ENCODE measurements at regions not wholly inside any gene's neighbourhood (a gene's known extent, or its start where the extent isn't known, plus 50 kb on each side); places are given as distances from the start of the nearest gene placed in this dataset.

DNA sequence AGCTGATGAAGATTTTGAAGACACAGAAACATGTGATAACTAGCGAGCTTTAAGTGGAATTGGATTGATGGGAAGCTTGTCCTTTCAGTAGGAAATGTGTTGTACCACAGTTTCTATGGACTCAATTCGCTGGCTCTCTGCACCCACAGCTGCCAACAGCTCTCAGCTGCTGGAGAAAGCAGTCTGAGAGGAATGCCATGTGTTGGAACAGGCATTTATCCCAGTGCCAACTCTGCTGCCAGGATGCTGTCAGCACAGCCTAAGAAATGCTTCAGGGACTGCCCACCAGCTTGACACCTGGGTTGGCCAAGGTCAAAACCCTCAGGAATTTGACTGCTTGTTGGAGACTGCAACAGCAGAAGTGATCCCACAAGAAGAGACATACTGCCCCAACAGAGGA lies 193.0 kb upstream of the THSD7B start:
- Histone ChIP-seq H3T11ph (ENCODE audit: low read length) (no peak overlapping the region), H4K8ac (replicated peaks; ENCODE audit: insufficient read length, low read depth, low read length) (no peak overlapping the region), H2BK120ac (ENCODE audit: low read depth, low read length, poor library complexity, severe bottlenecking) (no peak overlapping the region), H3K79me1 (ENCODE audit: insufficient read depth, low read depth, low read length, poor library complexity, severe bottlenecking) (no peaks in the 10 kb centered on the region), H2BK20ac (ENCODE audit: low read depth, low read length, poor library complexity, severe bottlenecking) (no peak overlapping the region), H3K14ac (ENCODE audit: insufficient read depth, low read length) (no peak overlapping the region), H2AFZ (ENCODE audit: low read length) (no peak overlapping the region), H3K18ac (ENCODE audit: insufficient read length, low read depth, low read length) (no peak overlapping the region), H3K23ac (ENCODE audit: insufficient read length, low read depth, low read length) (no peak overlapping the region), H3K27me3 (ENCODE audit: insufficient read depth, low read length) (no peaks in the 10 kb centered on the region), H4K20me1 (ENCODE audit: control insufficient read depth, insufficient read depth, insufficient read length) (no peaks in the 10 kb centered on the region), H2BK5ac (ENCODE audit: insufficient read length, low read length) (no peak overlapping the region), H2BK12ac (ENCODE audit: insufficient read length, low read depth, low read length) (no peak overlapping the region), H2AK5ac (ENCODE audit: insufficient read length, low read length) (no peak overlapping the region), H4K5ac (ENCODE audit: insufficient read length, low read depth, low read length) (no peak overlapping the region), H3K4me2 (ENCODE audit: insufficient read depth, insufficient read length, low read length) (no peak overlapping the region), H3K4ac (ENCODE audit: low read depth, low read length) (no peak overlapping the region), H3K79me2 (ENCODE audit: insufficient read depth, low read length) (no peaks in the 10 kb centered on the region), H4K91ac (ENCODE audit: insufficient read length, low read depth, low read length) (no peak overlapping the region), H3K4me1 (ENCODE audit: insufficient read depth, low read length) (no peaks in the 10 kb centered on the region), H2BK15ac (ENCODE audit: low read depth, low read length) (no peak overlapping the region), H3K27ac (ENCODE audit: insufficient read length, low read depth, low read length) (no peak overlapping the region), H3K9me3 (ENCODE audit: control insufficient read depth, low read depth, low read length) (no peaks in the 10 kb centered on the region), H3K23me2 (ENCODE audit: insufficient read length, low read depth, low read length, poor library complexity, severe bottlenecking) (no peaks in the 10 kb centered on the region), H3K9ac (ENCODE audit: extremely low read depth, insufficient read length, low read length) (no peak overlapping the region), H3K56ac (ENCODE audit: insufficient read length, low read depth, low read length) (no peak overlapping the region)
- Mint-ChIP-seq H3K4me1 (peaks cover 0 to 3% of the 10 kb centered on the region in 2 experiments; a peak in 1 of 4 replicates), H3K27me3 (ENCODE audit: low read depth) (peaks cover under 1% of the 10 kb centered on the region), H3K4me3 (no peak overlapping the region), H3K9me3 (no peaks in the 10 kb centered on the region), H3K27ac (no peak overlapping the region), H3K36me3 (ENCODE audit: insufficient read depth in 1 of 3, low read depth in 3 of 3) (no peaks in the 10 kb centered on the region)
- WGBS (ENCODE audit: extremely low coverage, insufficient read length, low lambda C conversion rate) = no CpG with 5 or more reads among the region's 2 CpGs
- no peak for DNase-seq
- no peak for TF ChIP-seq CTCF (conservative IDR thresholded peaks at IDR 0.05)
